K562 (cell line): ENCODE measurements at regions not wholly inside any gene's neighbourhood (a gene's known extent, or its start where the extent isn't known, plus 50 kb on each side); places are given as distances from the start of the nearest gene placed in this dataset.
A peak's percentile ranks its signal among the peaks of the same experiment; 100 is the strongest.

ENCODE experiments used
- ATAC-seq: fragments of 200-7000 bp; cut with Tn5 transposase; 3 replicates; pipeline ENCODE4 v1.9.1; 2020; ENCODE audit warnings: moderate library complexity
- BruUV-seq: library from RNA; stranded (reverse); fragments of 400-500 nt; replicated peaks from 2 replicates; lab custom pipeline; 2021; lab: Mats Ljungman, UMichigan
- CTCF ChIA-PET: fragments of 300-600 bp; formaldehyde crosslinking; extraction: SDS; loops from one replicate; lab custom pipeline; 2021; ENCODE audit warnings: low intra/inter-chr PET ratio; lab: Yijun Ruan, JAX
- POLR2A ChIA-PET: fragments of 300-600, 350-650 bp; sonication (Branson Sonifier 250); formaldehyde crosslinking; extraction: SDS; loops from one replicate; lab custom pipeline; 2021; ENCODE audit warnings: antibody characterized with exemption, inconsistent platforms; lab: Yijun Ruan, JAX
- DNase-seq, 4 experiments: peaks; one replicate each; pipeline versions ENCODE4 v3.0.0 to v3.0.0-alpha.2; 2011 to 2018; ENCODE audit warnings: low spot score in 3 of 4, mixed read lengths in 3 of 4; ENCODE audit errors: extremely low read depth in 1 of 4
- FAIRE-seq: peaks from 2 replicates; lab custom pipeline; 2011; peaks lifted over from hg19 to GRCh38; lab: Jason Lieb, UNC
- H2AFZ ChIP-seq: 2 replicates; pipeline ENCODE4 v1.6.0; 2011; ENCODE audit warnings: low read depth, low read length, control low read depth, inconsistent platforms
- H3K27ac ChIP-seq: fragments of 200-600 bp; 3 replicates; pipeline ENCODE4 v1.8.0; 2011; ENCODE audit warnings: low read depth, mild to moderate bottlenecking, control low read depth, inconsistent platforms, low read length, moderate library complexity, mixed read lengths; ENCODE audit errors: extremely low read depth
- H3K27me3 ChIP-seq, 2 experiments: fragments of 300-600 bp in 1 of 2; 2 replicates in 1 of 2; 3 replicates in 1 of 2; pipeline versions ENCODE4 v1.6.0 to v1.8.0; 2011; ENCODE audit warnings: inconsistent platforms in 2 of 2, low read length in 2 of 2, mild to moderate bottlenecking in 1 of 2, mixed read lengths in 1 of 2, moderate library complexity in 1 of 2; ENCODE audit not compliant: control insufficient read depth in 2 of 2, insufficient read depth in 2 of 2
- H3K36me3 ChIP-seq: fragments of 300-600 bp; 3 replicates; pipeline ENCODE4 v1.8.0; 2011; ENCODE audit warnings: mild to moderate bottlenecking, low read length, inconsistent platforms; ENCODE audit not compliant: control insufficient read depth, insufficient read depth
- H3K4me1 ChIP-seq, 2 experiments: fragments of 200-600 bp in 1 of 2; replicated peaks in 1 of 2; 2 replicates in 1 of 2; 3 replicates in 1 of 2; pipeline versions ENCODE4 v1.5.1 to v1.8.0; 2011; ENCODE audit warnings: inconsistent platforms in 2 of 2, low read length in 2 of 2, mild to moderate bottlenecking in 1 of 2, mixed read lengths in 1 of 2, moderate library complexity in 1 of 2; ENCODE audit not compliant: control insufficient read depth in 2 of 2, insufficient read depth in 2 of 2
- H3K4me2 ChIP-seq: 2 replicates; pipeline ENCODE4 v1.6.1; 2011; ENCODE audit warnings: low read length, control low read depth, inconsistent platforms, mixed read lengths; ENCODE audit not compliant: insufficient read depth
- H3K4me3 ChIP-seq: fragments of 200-600 bp; sonication (generic), shearing (Covaris generic); 2 replicates; pipeline ENCODE4 v1.5.1; 2016; ENCODE audit warnings: control low read depth, inconsistent platforms
- H3K79me2 ChIP-seq: fragments of 200-600 bp; 3 replicates; pipeline ENCODE4 v1.8.0; 2011; ENCODE audit warnings: low read length, inconsistent platforms; ENCODE audit not compliant: control insufficient read depth, insufficient read depth
- H3K9ac ChIP-seq, 2 experiments: 2 replicates each; pipeline versions ENCODE4 v1.6.0 to v1.6.1; 2011; ENCODE audit warnings: low read depth in 2 of 2, low read length in 2 of 2, control low read depth in 1 of 2, inconsistent platforms in 1 of 2, mild to moderate bottlenecking in 1 of 2, mixed read lengths in 1 of 2; ENCODE audit not compliant: insufficient read depth in 1 of 2
- H3K9me1 ChIP-seq: one replicate; pipeline ENCODE4 v1.6.0; 2011; ENCODE audit warnings: inconsistent platforms, mild to moderate bottlenecking, low read length, moderate library complexity; ENCODE audit not compliant: control insufficient read depth, insufficient read depth
- H3K9me3 ChIP-seq: replicated peaks from 2 replicates; pipeline ENCODE4 v1.5.1; 2011; ENCODE audit warnings: low read depth, low read length, inconsistent platforms; ENCODE audit not compliant: control insufficient read depth, insufficient read depth
- H4K20me1 ChIP-seq: replicated peaks from 2 replicates; pipeline ENCODE4 v1.6.1; 2011; ENCODE audit warnings: low read length, inconsistent platforms, mixed read lengths; ENCODE audit not compliant: control insufficient read depth, insufficient read depth
- BRD4 ChIP-seq: fragments of 200-600 bp; sonication (generic); IDR thresholded peaks from 2 replicates; pipeline ENCODE4 v1.6.1; 2017; ENCODE audit warnings: inconsistent platforms
- CAMTA2 ChIP-seq: fragments of 250-450 bp; sonication (Bioruptor Pico); conservative IDR thresholded peaks from 2 replicates; pipeline ENCODE4 v1.5.1; 2022
- CBFB ChIP-seq: sonication (generic); formaldehyde crosslinking; IDR thresholded peaks from 2 replicates; pipeline ENCODE4 v1.4.0; 2020; ENCODE audit warnings: mild to moderate bottlenecking, missing genetic modification reagents
- GATAD2A ChIP-seq: fragments of 450-650 bp; IDR thresholded peaks from 2 replicates; pipeline ENCODE4 v1.6.1; 2017
- ZNF24 ChIP-seq: fragments of 450-650 bp; IDR thresholded peaks from 2 replicates; pipeline ENCODE4 v1.6.1; 2016
- ZNF282 ChIP-seq: sonication (generic); formaldehyde crosslinking; IDR thresholded peaks from 2 replicates; pipeline ENCODE4 v1.8.1; 2023; ENCODE audit warnings: missing genetic modification reagents
- ZNF318 ChIP-seq, 2 experiments: fragments of 450-650 bp; IDR thresholded peaks; 2 replicates each; pipeline ENCODE4 v1.6.1; 2016; ENCODE audit warnings: mild to moderate bottlenecking in 2 of 2, borderline replicate concordance in 1 of 2, low read depth in 1 of 2, moderate library complexity in 1 of 2
- WGBS: fragments of 100-300 bp; shearing (Covaris generic); methylation state at CpG from one replicate; pipeline ENCODE4 v1.1.6; 2016; ENCODE audit warnings: low coverage, mixed read lengths; ENCODE audit not compliant: insufficient coverage; ENCODE audit errors: missing lambda C conversion rate; 5-methylcytosine and 5-hydroxymethylcytosine counted together
- in situ Hi-C: fragments of 300-500 bp; cut with MboI; formaldehyde crosslinking; loops from 4 replicates; pipeline ENCODE4 v1.15.0; 2018; ENCODE audit warnings: inconsistent platforms, mixed read lengths
- intact Hi-C: fragments of 100-400 bp; cut with micrococcal nuclease; formaldehyde crosslinking; loops from 2 replicates; pipeline ENCODE4 v1.14.2; 2022

DNA sequence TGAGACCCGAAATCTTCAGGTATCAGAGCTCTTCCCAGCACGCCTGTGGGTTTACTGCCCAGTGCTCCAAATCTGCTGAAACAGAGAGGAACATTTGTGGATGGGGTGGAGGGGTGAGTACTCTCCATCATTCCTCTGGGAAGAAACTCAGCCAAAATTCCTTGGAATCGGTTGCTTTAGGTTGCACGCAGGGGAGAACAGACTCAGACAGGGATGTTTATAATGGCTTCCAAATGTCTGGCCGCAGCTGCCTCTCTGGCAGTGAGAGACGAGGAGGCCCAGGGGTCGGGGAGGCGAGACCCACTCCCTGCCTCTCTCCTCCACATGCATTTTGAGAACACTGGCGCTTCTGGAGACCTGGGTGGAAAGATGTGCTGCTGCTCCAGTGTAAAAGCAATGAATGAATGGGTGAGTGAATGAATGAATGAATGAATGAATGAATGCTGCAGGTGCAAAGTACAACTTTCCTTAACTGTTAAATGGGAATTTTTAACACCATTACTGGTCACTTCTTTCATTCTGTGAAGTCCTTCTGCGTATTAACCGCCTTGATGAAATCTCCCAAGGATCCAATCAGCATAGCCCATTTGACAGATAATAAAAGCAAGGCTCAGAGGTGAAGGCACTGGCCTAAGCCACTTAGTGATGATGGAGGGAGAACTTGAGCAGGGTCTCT lies 437.4 kb downstream of the MIAT start:
- POLR2A ChIA-PET: interaction anchor here (0.9 kb wide), 1 partner anchor 11 kb away, joined by 3 read pairs; no protein-coding TSS in a partner anchor
- Histone ChIP-seq H3K4me1 (no peaks in the 10 kb centered on the region), H3K9me3 (no peaks in the 10 kb centered on the region; the same call in 1 of the 2 replicates), H3K9ac (no peak overlapping the region), H3K27ac (no peak overlapping the region), H3K4me2 (no peak overlapping the region), H3K4me3 (no peak overlapping the region), H3K27me3 (no peaks in the 10 kb centered on the region; a peak in 1 of 5 replicates), H3K79me2 (no peaks in the 10 kb centered on the region), H3K9me1 (no peaks in the 10 kb centered on the region), H2AFZ (no peak overlapping the region), H4K20me1 (no peaks in the 10 kb centered on the region), H3K36me3 (no peaks in the 10 kb centered on the region)
- CTCF ChIA-PET: no interaction called here
- BruUV-seq: no TSS peak
- intact Hi-C loops (no loop called here), in situ Hi-C loops (no loop called here)
- ATAC-seq (no peak), FAIRE-seq (no peak), DNase-seq (no peak)
- 2% methylated on average over 8 of the region's 11 CpGs for WGBS
- TF ChIP-seq ZNF24: peak; percentile 76
- TF ChIP-seq ZNF282 (CRISPR knock-in tag): no peak

GRCh38 chr22:27097506-27097905 lies 440.1 kb downstream of the MIAT start:
- ChIA-PET POLR2A (no interaction called here), CTCF (no interaction called here)
- no peak overlapping the region for H3K4me2 ChIP-seq
- no peaks in the 10 kb centered on the region for H3K9me1 ChIP-seq
- no peak overlapping the region for H3K9ac ChIP-seq
- 4% methylated on average over 5 of the region's 5 CpGs for WGBS
- no peak overlapping the region for H2AFZ ChIP-seq
- in situ Hi-C loops: no loop called here
- no peak overlapping the region for H3K27ac ChIP-seq
- ATAC-seq (no peak), DNase-seq (no peak), FAIRE-seq (no peak)
- H3K36me3 ChIP-seq: no peaks in the 10 kb centered on the region
- no peaks in the 10 kb centered on the region; a peak in 1 of 5 replicates for H3K27me3 ChIP-seq
- H3K4me3 ChIP-seq: no peak overlapping the region
- H3K4me1 ChIP-seq: no peaks in the 10 kb centered on the region
- no peaks in the 10 kb centered on the region for H3K79me2 ChIP-seq
- intact Hi-C loops: no loop called here
- no TSS peak for BruUV-seq
- H4K20me1 ChIP-seq: no peaks in the 10 kb centered on the region
- H3K9me3 ChIP-seq: no peaks in the 10 kb centered on the region; the same call in 1 of the 2 replicates
- TF ChIP-seq CAMTA2: no peak
- no peak for TF ChIP-seq ZNF318 (IDR thresholded peaks at IDR 0.05; ENCODE audit: borderline replicate concordance in 1 of 2, low read depth in 1 of 2)
- TF ChIP-seq BRD4: no peak
- TF ChIP-seq GATAD2A: no peak
- no peak for TF ChIP-seq CBFB (CRISPR knock-in tag)
